HepG2 (cell line): ENCODE measurements at regions not wholly inside any gene's neighbourhood (a gene's known extent, or its start where the extent isn't known, plus 50 kb on each side); places are given as distances from the start of the nearest gene placed in this dataset.

ENCODE experiments used
- ATF6 ChIP-seq: sonication (generic); formaldehyde crosslinking; conservative IDR thresholded peaks from 2 replicates; pipeline ENCODE4 v1.4.0; 2020; ENCODE audit warnings: missing genetic modification reagents
- EED ChIP-seq: sonication (generic); formaldehyde crosslinking; IDR thresholded peaks from 2 replicates; pipeline ENCODE4 v1.5.0; 2020; ENCODE audit warnings: mild to moderate bottlenecking, missing genetic modification reagents
- HMG20A ChIP-seq: IDR thresholded peaks from 2 replicates; pipeline ENCODE4 v1.6.1; 2016; ENCODE audit warnings: borderline replicate concordance
- MXD3 ChIP-seq: IDR thresholded peaks from 2 replicates; pipeline ENCODE4 v1.6.1; 2016; ENCODE audit warnings: mild to moderate bottlenecking, missing biosample characterization, missing genetic modification reagents
- PAWR ChIP-seq: sonication (generic); formaldehyde crosslinking; IDR thresholded peaks from 2 replicates; pipeline ENCODE4 v1.4.0; 2020; ENCODE audit warnings: missing genetic modification reagents, mild to moderate bottlenecking, borderline replicate concordance
- SOX5 ChIP-seq: IDR thresholded peaks from 2 replicates; pipeline ENCODE4 v1.6.1; 2016; ENCODE audit warnings: borderline replicate concordance
- ZFYVE20 ChIP-seq: sonication (generic); formaldehyde crosslinking; IDR thresholded peaks from 2 replicates; pipeline ENCODE4 v1.8.0; 2023; ENCODE audit warnings: low read depth, mild to moderate bottlenecking, moderate library complexity, missing genetic modification reagents, borderline replicate concordance
- ZMAT3 ChIP-seq: sonication (generic); formaldehyde crosslinking; conservative IDR thresholded peaks from 2 replicates; pipeline ENCODE4 v1.7.0; 2021; ENCODE audit warnings: missing genetic modification reagents
- ZNF235 ChIP-seq: sonication (generic); formaldehyde crosslinking; IDR thresholded peaks from 2 replicates; pipeline ENCODE4 v1.8.1; 2023; ENCODE audit warnings: mild to moderate bottlenecking, missing genetic modification reagents, borderline replicate concordance
- ZNF501 ChIP-seq: sonication (generic); formaldehyde crosslinking; IDR thresholded peaks from 2 replicates; pipeline ENCODE4 v1.5.1; 2020; ENCODE audit warnings: mild to moderate bottlenecking, moderate library complexity, missing genetic modification reagents
- ZNF513 ChIP-seq: sonication (generic); formaldehyde crosslinking; conservative IDR thresholded peaks from 2 replicates; pipeline ENCODE4 v1.5.0; 2020; ENCODE audit warnings: missing genetic modification reagents
- TF ChIP-seq, protein P1 (sequence below): sonication (generic); formaldehyde crosslinking; IDR thresholded peaks from 2 replicates; pipeline ENCODE4 v1.4.0; 2020; ENCODE audit warnings: missing genetic modification reagents

DNA sequence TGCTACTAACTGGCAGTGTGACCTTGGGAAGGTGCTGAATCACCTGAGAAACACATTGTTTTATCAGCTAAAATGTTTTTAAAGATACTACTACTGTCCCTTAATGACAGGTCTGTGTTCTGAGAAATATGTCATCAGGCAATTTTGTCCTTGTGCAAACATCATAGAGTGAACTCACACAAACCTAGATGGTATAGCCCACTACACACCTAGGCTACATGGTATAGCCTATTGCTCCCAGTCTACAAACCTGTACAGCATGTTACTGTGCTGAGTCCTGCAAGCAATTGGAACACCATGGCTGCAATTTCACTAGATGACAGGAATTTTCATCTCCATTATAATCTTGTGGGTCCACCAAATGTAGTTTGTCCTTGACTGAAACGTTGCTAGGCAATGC, 101.3 kb upstream of the GUCY1A1 start (continued):
- TF ChIP-seq EED (CRISPR knock-in tag) (no peak), PAWR (CRISPR knock-in tag) (no peak), ZMAT3 (CRISPR knock-in tag) (no peak), SOX5 (no peak), HMG20A (CRISPR knock-in tag) (no peak), ZNF513 (CRISPR knock-in tag) (no peak), ZNF501 (CRISPR knock-in tag) (no peak), ZNF235 (CRISPR knock-in tag) (no peak), ZFYVE20 (CRISPR knock-in tag) (no peak), MXD3 (CRISPR knock-in tag) (no peak), ATF6 (CRISPR knock-in tag) (no peak)
- TF ChIP-seq, protein P1, sequence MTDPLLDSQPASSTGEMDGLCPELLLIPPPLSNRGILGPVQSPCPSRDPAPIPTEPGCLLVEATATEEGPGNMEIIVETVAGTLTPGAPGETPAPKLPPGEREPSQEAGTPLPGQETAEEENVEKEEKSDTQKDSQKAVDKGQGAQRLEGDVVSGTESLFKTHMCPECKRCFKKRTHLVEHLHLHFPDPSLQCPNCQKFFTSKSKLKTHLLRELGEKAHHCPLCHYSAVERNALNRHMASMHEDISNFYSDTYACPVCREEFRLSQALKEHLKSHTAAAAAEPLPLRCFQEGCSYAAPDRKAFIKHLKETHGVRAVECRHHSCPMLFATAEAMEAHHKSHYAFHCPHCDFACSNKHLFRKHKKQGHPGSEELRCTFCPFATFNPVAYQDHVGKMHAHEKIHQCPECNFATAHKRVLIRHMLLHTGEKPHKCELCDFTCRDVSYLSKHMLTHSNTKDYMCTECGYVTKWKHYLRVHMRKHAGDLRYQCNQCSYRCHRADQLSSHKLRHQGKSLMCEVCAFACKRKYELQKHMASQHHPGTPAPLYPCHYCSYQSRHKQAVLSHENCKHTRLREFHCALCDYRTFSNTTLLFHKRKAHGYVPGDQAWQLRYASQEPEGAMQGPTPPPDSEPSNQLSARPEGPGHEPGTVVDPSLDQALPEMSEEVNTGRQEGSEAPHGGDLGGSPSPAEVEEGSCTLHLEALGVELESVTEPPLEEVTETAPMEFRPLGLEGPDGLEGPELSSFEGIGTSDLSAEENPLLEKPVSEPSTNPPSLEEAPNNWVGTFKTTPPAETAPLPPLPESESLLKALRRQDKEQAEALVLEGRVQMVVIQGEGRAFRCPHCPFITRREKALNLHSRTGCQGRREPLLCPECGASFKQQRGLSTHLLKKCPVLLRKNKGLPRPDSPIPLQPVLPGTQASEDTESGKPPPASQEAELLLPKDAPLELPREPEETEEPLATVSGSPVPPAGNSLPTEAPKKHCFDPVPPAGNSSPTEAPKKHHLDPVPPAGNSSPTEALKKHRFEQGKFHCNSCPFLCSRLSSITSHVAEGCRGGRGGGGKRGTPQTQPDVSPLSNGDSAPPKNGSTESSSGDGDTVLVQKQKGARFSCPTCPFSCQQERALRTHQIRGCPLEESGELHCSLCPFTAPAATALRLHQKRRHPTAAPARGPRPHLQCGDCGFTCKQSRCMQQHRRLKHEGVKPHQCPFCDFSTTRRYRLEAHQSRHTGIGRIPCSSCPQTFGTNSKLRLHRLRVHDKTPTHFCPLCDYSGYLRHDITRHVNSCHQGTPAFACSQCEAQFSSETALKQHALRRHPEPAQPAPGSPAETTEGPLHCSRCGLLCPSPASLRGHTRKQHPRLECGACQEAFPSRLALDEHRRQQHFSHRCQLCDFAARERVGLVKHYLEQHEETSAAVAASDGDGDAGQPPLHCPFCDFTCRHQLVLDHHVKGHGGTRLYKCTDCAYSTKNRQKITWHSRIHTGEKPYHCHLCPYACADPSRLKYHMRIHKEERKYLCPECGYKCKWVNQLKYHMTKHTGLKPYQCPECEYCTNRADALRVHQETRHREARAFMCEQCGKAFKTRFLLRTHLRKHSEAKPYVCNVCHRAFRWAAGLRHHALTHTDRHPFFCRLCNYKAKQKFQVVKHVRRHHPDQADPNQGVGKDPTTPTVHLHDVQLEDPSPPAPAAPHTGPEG (CRISPR knock-in tag) = no peak
